HEK293 (cell line): ENCODE measurements at regions not wholly inside any gene's neighbourhood (a gene's known extent, or its start where the extent isn't known, plus 50 kb on each side); places are given as distances from the start of the nearest gene placed in this dataset.

Source experiments
- KLF7 ChIP-seq: fragments of 450-650 bp; formaldehyde crosslinking; IDR thresholded peaks from 2 replicates; pipeline ENCODE4 v1.5.1; 2016; ENCODE audit warnings: missing biosample characterization, missing genetic modification characterization, borderline replicate concordance
- KLF8 ChIP-seq: fragments of 450-650 bp; formaldehyde crosslinking; IDR thresholded peaks from 2 replicates; pipeline ENCODE4 v1.5.1; 2016; ENCODE audit warnings: missing biosample characterization, missing genetic modification characterization
- MEIS1 ChIP-seq: sonication (generic); formaldehyde crosslinking; IDR thresholded peaks from 2 replicates; pipeline ENCODE4 v1.8.1; 2022; ENCODE audit warnings: missing genetic modification reagents, mild to moderate bottlenecking, borderline replicate concordance
- ZBTB1 ChIP-seq: fragments of 450-650 bp; formaldehyde crosslinking; IDR thresholded peaks from 2 replicates; pipeline ENCODE4 v1.5.1; 2016; ENCODE audit warnings: missing biosample characterization, missing genetic modification characterization
- ZBTB7A ChIP-seq: fragments of 450-650 bp; formaldehyde crosslinking; IDR thresholded peaks from 2 replicates; pipeline ENCODE4 v1.5.1; 2016; ENCODE audit warnings: low read depth, missing biosample characterization, missing genetic modification characterization
- ZEB2 ChIP-seq: fragments of 450-650 bp; formaldehyde crosslinking; IDR thresholded peaks from 2 replicates; pipeline ENCODE4 v1.5.1; 2016; ENCODE audit warnings: missing biosample characterization, missing genetic modification characterization
- ZNF157 ChIP-seq: fragments of 450-650 bp; formaldehyde crosslinking; IDR thresholded peaks from 2 replicates; pipeline ENCODE4 v1.5.1; 2016; ENCODE audit warnings: missing biosample characterization, missing genetic modification characterization
- ZNF211 ChIP-seq: fragments of 450-650 bp; formaldehyde crosslinking; IDR thresholded peaks from 2 replicates; pipeline ENCODE4 v1.5.1; 2016; ENCODE audit warnings: low read depth, missing biosample characterization, missing genetic modification characterization
- ZNF248 ChIP-seq: fragments of 450-650 bp; formaldehyde crosslinking; IDR thresholded peaks from 2 replicates; pipeline ENCODE4 v1.5.1; 2017; ENCODE audit warnings: missing biosample characterization, missing genetic modification characterization
- ZNF391 ChIP-seq: fragments of 450-650 bp; formaldehyde crosslinking; IDR thresholded peaks from 2 replicates; pipeline ENCODE4 v1.5.1; 2016; ENCODE audit warnings: low read depth, missing biosample characterization, missing genetic modification characterization, borderline replicate concordance
- ZNF404 ChIP-seq: fragments of 450-650 bp; formaldehyde crosslinking; IDR thresholded peaks from 2 replicates; pipeline ENCODE4 v1.5.1; 2017; ENCODE audit warnings: missing biosample characterization, missing genetic modification characterization
- ZNF423 ChIP-seq: fragments of 450-650 bp; formaldehyde crosslinking; IDR thresholded peaks from 2 replicates; pipeline ENCODE4 v1.5.1; 2016; ENCODE audit warnings: missing biosample characterization, missing genetic modification characterization
- ZNF501 ChIP-seq: fragments of 450-650 bp; formaldehyde crosslinking; IDR thresholded peaks from 2 replicates; pipeline ENCODE4 v1.5.1; 2016; ENCODE audit warnings: missing biosample characterization, missing genetic modification characterization
- ZNF639 ChIP-seq: fragments of 450-650 bp; formaldehyde crosslinking; IDR thresholded peaks from 2 replicates; pipeline ENCODE4 v1.5.1; 2016; ENCODE audit warnings: missing biosample characterization, missing genetic modification characterization
- ZNF654 ChIP-seq: fragments of 450-650 bp; formaldehyde crosslinking; IDR thresholded peaks from 2 replicates; pipeline ENCODE4 v1.5.1; 2016; ENCODE audit warnings: low read depth, missing biosample characterization, missing genetic modification characterization
- ZNF777 ChIP-seq: fragments of 450-650 bp; formaldehyde crosslinking; IDR thresholded peaks from 2 replicates; pipeline ENCODE4 v1.5.1; 2017; ENCODE audit warnings: missing biosample characterization, missing genetic modification characterization, borderline replicate concordance
- ZSCAN4 ChIP-seq: fragments of 450-650 bp; formaldehyde crosslinking; IDR thresholded peaks from 2 replicates; pipeline ENCODE4 v1.5.1; 2017; ENCODE audit warnings: missing biosample characterization, missing genetic modification characterization
- TF ChIP-seq, protein P1 (sequence below): fragments of 450-650 bp; formaldehyde crosslinking; IDR thresholded peaks from 2 replicates; pipeline ENCODE4 v1.5.1; 2016; ENCODE audit warnings: missing biosample characterization, missing genetic modification characterization, borderline replicate concordance
- TF ChIP-seq, protein P2 (sequence below): fragments of 450-650 bp; formaldehyde crosslinking; IDR thresholded peaks from 2 replicates; pipeline ENCODE4 v1.5.1; 2016; ENCODE audit warnings: missing biosample characterization, missing genetic modification characterization
- TF ChIP-seq, protein P3 (sequence below): fragments of 450-650 bp; formaldehyde crosslinking; IDR thresholded peaks from 2 replicates; pipeline ENCODE4 v1.5.1; 2016; ENCODE audit warnings: missing biosample characterization, missing genetic modification characterization
- TF ChIP-seq, protein P4 (sequence below): fragments of 450-650 bp; formaldehyde crosslinking; IDR thresholded peaks from 2 replicates; pipeline ENCODE4 v1.5.1; 2016; ENCODE audit warnings: missing biosample characterization, missing genetic modification characterization
- TF ChIP-seq, protein P5 (sequence below): fragments of 450-650 bp; formaldehyde crosslinking; IDR thresholded peaks from 2 replicates; pipeline ENCODE4 v1.5.1; 2016; ENCODE audit warnings: missing biosample characterization, missing genetic modification characterization

GRCh38 chr6:26311385-26312095, 53.5 kb upstream of the BTN3A2 start (continued):
- TF ChIP-seq, protein P1, sequence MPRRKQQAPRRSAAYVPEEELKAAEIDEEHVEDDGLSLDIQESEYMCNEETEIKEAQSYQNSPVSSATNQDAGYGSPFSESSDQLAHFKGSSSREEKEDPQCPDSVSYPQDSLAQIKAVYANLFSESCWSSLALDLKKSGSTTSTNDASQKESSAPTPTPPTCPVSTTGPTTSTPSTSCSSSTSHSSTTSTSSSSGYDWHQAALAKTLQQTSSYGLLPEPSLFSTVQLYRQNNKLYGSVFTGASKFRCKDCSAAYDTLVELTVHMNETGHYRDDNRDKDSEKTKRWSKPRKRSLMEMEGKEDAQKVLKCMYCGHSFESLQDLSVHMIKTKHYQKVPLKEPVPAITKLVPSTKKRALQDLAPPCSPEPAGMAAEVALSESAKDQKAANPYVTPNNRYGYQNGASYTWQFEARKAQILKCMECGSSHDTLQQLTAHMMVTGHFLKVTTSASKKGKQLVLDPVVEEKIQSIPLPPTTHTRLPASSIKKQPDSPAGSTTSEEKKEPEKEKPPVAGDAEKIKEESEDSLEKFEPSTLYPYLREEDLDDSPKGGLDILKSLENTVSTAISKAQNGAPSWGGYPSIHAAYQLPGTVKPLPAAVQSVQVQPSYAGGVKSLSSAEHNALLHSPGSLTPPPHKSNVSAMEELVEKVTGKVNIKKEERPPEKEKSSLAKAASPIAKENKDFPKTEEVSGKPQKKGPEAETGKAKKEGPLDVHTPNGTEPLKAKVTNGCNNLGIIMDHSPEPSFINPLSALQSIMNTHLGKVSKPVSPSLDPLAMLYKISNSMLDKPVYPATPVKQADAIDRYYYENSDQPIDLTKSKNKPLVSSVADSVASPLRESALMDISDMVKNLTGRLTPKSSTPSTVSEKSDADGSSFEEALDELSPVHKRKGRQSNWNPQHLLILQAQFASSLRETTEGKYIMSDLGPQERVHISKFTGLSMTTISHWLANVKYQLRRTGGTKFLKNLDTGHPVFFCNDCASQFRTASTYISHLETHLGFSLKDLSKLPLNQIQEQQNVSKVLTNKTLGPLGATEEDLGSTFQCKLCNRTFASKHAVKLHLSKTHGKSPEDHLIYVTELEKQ: peak; percentile 10; the same call in 1 of the 2 replicates
- TF ChIP-seq ZNF211 (tag by site-specific recombination): no peak
- TF ChIP-seq, protein P2, sequence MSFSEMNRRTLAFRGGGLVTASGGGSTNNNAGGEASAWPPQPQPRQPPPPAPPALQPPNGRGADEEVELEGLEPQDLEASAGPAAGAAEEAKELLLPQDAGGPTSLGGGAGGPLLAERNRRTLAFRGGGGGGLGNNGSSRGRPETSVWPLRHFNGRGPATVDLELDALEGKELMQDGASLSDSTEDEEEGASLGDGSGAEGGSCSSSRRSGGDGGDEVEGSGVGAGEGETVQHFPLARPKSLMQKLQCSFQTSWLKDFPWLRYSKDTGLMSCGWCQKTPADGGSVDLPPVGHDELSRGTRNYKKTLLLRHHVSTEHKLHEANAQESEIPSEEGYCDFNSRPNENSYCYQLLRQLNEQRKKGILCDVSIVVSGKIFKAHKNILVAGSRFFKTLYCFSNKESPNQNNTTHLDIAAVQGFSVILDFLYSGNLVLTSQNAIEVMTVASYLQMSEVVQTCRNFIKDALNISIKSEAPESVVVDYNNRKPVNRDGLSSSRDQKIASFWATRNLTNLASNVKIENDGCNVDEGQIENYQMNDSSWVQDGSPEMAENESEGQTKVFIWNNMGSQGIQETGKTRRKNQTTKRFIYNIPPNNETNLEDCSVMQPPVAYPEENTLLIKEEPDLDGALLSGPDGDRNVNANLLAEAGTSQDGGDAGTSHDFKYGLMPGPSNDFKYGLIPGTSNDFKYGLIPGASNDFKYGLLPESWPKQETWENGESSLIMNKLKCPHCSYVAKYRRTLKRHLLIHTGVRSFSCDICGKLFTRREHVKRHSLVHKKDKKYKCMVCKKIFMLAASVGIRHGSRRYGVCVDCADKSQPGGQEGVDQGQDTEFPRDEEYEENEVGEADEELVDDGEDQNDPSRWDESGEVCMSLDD (tag by site-specific recombination): no peak
- peak; percentile 71 for TF ChIP-seq ZEB2 (tag by site-specific recombination)
- no peak for TF ChIP-seq ZNF777 (tag by site-specific recombination)
- TF ChIP-seq ZSCAN4 (tag by site-specific recombination): no peak
- no peak for TF ChIP-seq ZNF157 (tag by site-specific recombination)
- no peak for TF ChIP-seq ZBTB1 (tag by site-specific recombination)
- TF ChIP-seq ZNF501 (tag by site-specific recombination): no peak; the same call in 1 of the 2 replicates
- TF ChIP-seq ZNF639 (tag by site-specific recombination): peak; percentile 80
- no peak for TF ChIP-seq ZNF423 (tag by site-specific recombination)
- 0 out of 2 replicates have a peak, but pooled peaks have one; percentile 12 for TF ChIP-seq KLF7 (tag by site-specific recombination)
- TF ChIP-seq, protein P3, sequence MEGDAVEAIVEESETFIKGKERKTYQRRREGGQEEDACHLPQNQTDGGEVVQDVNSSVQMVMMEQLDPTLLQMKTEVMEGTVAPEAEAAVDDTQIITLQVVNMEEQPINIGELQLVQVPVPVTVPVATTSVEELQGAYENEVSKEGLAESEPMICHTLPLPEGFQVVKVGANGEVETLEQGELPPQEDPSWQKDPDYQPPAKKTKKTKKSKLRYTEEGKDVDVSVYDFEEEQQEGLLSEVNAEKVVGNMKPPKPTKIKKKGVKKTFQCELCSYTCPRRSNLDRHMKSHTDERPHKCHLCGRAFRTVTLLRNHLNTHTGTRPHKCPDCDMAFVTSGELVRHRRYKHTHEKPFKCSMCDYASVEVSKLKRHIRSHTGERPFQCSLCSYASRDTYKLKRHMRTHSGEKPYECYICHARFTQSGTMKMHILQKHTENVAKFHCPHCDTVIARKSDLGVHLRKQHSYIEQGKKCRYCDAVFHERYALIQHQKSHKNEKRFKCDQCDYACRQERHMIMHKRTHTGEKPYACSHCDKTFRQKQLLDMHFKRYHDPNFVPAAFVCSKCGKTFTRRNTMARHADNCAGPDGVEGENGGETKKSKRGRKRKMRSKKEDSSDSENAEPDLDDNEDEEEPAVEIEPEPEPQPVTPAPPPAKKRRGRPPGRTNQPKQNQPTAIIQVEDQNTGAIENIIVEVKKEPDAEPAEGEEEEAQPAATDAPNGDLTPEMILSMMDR (tag by site-specific recombination): peak; percentile 55
- TF ChIP-seq, protein P4, sequence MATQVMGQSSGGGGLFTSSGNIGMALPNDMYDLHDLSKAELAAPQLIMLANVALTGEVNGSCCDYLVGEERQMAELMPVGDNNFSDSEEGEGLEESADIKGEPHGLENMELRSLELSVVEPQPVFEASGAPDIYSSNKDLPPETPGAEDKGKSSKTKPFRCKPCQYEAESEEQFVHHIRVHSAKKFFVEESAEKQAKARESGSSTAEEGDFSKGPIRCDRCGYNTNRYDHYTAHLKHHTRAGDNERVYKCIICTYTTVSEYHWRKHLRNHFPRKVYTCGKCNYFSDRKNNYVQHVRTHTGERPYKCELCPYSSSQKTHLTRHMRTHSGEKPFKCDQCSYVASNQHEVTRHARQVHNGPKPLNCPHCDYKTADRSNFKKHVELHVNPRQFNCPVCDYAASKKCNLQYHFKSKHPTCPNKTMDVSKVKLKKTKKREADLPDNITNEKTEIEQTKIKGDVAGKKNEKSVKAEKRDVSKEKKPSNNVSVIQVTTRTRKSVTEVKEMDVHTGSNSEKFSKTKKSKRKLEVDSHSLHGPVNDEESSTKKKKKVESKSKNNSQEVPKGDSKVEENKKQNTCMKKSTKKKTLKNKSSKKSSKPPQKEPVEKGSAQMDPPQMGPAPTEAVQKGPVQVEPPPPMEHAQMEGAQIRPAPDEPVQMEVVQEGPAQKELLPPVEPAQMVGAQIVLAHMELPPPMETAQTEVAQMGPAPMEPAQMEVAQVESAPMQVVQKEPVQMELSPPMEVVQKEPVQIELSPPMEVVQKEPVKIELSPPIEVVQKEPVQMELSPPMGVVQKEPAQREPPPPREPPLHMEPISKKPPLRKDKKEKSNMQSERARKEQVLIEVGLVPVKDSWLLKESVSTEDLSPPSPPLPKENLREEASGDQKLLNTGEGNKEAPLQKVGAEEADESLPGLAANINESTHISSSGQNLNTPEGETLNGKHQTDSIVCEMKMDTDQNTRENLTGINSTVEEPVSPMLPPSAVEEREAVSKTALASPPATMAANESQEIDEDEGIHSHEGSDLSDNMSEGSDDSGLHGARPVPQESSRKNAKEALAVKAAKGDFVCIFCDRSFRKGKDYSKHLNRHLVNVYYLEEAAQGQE (tag by site-specific recombination): no peak; the same call in 1 of the 2 replicates
- TF ChIP-seq ZNF404: no peak
- TF ChIP-seq ZNF391: peak; percentile 82
- TF ChIP-seq ZBTB7A (tag by site-specific recombination): peak; percentile 85; the same call in 1 of the 2 replicates
- TF ChIP-seq, protein P5, sequence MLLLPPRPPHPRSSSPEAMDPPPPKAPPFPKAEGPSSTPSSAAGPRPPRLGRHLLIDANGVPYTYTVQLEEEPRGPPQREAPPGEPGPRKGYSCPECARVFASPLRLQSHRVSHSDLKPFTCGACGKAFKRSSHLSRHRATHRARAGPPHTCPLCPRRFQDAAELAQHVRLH (tag by site-specific recombination): peak; percentile 88
- peak; percentile 27 for TF ChIP-seq ZNF654 (tag by site-specific recombination)
- TF ChIP-seq MEIS1 (CRISPR knock-in tag): no peak
- TF ChIP-seq ZNF248 (tag by site-specific recombination): no peak
- peak; percentile 53; the same call in 1 of the 2 replicates for TF ChIP-seq KLF8
